ENCODE measurements at regions not wholly inside any gene's neighbourhood (a gene's known extent, or its start where the extent isn't known, plus 50 kb on each side); places are given as distances from the start of the nearest gene placed in this dataset.
"Not testable (repeated sequence)": the region's sequence is repeated elsewhere in the genome, so short reads cannot be mapped to it uniquely, and the experiment has no call there.

- no peak for DNase-seq (ENCODE audit: low read depth)
- TF ChIP-seq, protein P1, sequence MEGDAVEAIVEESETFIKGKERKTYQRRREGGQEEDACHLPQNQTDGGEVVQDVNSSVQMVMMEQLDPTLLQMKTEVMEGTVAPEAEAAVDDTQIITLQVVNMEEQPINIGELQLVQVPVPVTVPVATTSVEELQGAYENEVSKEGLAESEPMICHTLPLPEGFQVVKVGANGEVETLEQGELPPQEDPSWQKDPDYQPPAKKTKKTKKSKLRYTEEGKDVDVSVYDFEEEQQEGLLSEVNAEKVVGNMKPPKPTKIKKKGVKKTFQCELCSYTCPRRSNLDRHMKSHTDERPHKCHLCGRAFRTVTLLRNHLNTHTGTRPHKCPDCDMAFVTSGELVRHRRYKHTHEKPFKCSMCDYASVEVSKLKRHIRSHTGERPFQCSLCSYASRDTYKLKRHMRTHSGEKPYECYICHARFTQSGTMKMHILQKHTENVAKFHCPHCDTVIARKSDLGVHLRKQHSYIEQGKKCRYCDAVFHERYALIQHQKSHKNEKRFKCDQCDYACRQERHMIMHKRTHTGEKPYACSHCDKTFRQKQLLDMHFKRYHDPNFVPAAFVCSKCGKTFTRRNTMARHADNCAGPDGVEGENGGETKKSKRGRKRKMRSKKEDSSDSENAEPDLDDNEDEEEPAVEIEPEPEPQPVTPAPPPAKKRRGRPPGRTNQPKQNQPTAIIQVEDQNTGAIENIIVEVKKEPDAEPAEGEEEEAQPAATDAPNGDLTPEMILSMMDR (conservative IDR thresholded peaks at IDR 0.05; ENCODE audit: control insufficient read depth, insufficient read depth, low read depth, low read length) = no peak
- no peak overlapping the region for H3K4me3 ChIP-seq (ENCODE audit: control insufficient read depth, low read depth, low read length)
Observed at GRCh38 chr11:23923357-23923756, 573.5 kb upstream of the LUZP2 start.

DNA sequence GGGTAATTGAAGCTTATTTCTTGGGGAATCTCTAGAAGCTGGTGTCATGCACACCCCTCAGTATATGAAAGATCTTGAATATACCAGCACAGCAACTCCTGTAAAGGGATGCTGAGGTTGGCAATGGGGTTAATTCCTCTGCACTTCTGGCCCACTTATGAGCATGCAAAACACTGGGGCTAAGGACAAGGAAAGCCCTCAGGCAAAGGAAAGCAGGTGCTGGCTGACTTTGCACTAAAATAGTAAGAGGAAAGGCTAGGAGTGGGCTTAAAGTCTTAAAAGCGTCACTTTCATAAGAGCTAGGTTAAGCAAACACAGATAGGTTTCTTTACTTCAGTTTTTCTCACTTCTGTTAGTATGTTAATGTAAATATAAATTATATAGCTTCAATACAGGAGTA lies 572.6 kb upstream of the LUZP2 start:
- TF ChIP-seq, protein P1 (conservative IDR thresholded peaks at IDR 0.05; ENCODE audit: control insufficient read depth, insufficient read depth, low read depth, low read length) = no peak
- no peak overlapping the region for H3K4me3 ChIP-seq (ENCODE audit: control insufficient read depth, low read depth, low read length)
- no peak for DNase-seq (ENCODE audit: low read depth)

DNA sequence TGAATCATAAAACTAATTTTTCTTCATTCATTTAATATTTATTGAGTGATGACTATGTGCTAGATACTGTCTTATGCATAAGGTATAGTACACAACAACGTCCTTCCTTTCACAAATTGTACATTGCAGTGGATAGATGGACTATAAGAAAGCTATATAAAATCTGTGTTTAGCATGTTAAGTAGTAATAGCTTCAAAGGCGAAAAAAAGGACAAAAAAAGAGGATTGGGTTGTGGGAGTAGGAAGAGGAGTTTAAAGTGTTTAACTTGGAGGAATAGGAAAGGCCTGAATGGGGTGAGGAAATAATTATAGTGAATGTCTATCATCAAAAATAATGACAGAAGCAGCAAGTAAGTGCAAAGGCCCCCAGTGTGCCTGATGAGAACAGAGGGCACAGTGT lies 565.4 kb upstream of the LUZP2 start:
- DNase-seq (ENCODE audit: low read depth) = no peak
- TF ChIP-seq, protein P1 (conservative IDR thresholded peaks at IDR 0.05; ENCODE audit: control insufficient read depth, insufficient read depth, low read depth, low read length) = no peak
- H3K4me3 ChIP-seq (ENCODE audit: control insufficient read depth, low read depth, low read length) = no peak overlapping the region

DNA sequence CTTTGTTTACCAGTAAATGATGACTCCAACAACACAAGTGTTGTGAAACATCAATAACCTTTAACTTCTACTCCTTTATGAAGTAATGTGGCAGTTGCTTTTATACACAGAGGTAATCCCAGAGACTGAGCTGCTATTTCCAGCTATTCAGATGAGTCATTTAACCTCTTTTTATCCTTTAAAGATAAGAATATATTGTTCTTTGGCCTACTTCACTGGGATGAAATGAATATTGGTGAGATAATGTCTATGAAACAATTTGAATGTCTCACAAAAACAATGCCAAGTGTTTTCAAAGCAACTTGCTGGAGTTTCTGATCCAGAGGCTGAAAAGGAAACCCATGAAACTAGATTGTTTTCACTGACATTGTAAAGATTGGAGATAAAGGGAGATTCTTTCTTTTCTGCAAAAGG lies 564.4 kb upstream of the LUZP2 start:
- no peak overlapping the region for H3K4me3 ChIP-seq (ENCODE audit: control insufficient read depth, low read depth, low read length)
- DNase-seq (ENCODE audit: low read depth) = peak; percentile 50
- TF ChIP-seq, protein P1 (conservative IDR thresholded peaks at IDR 0.05; ENCODE audit: control insufficient read depth, insufficient read depth, low read depth, low read length) = no peak

DNA sequence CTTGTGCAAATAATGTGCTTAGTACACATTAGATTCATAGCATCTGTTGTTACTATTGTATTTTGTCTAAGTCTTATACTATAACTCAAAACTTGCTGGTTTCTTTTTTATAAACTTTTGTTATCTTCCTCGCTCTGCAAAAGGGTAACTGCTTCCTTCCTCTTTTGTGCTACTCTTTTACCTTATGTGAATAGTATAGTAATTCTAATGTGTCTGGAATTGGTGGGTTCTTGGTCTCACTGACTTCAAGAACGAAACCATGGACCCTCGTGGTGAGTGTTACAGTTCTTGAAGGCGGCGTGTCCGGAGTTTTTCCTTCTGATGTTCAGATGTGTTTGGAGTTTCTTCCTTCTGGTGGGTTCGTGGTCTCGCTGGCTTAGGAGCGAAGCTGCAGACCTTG lies 563.1 kb upstream of the LUZP2 start:
- TF ChIP-seq, protein P1 (conservative IDR thresholded peaks at IDR 0.05; ENCODE audit: control insufficient read depth, insufficient read depth, low read depth, low read length) = no peak
- no peak for DNase-seq (ENCODE audit: low read depth)
- no peak overlapping the region for H3K4me3 ChIP-seq (ENCODE audit: control insufficient read depth, low read depth, low read length)

- not testable (repeated sequence) for DNase-seq (ENCODE audit: low read depth); H3K4me3 ChIP-seq (ENCODE audit: control insufficient read depth, low read depth, low read length)
Observed at GRCh38 chr11:23934671-23935270, 562.1 kb upstream of the LUZP2 start.

DNA sequence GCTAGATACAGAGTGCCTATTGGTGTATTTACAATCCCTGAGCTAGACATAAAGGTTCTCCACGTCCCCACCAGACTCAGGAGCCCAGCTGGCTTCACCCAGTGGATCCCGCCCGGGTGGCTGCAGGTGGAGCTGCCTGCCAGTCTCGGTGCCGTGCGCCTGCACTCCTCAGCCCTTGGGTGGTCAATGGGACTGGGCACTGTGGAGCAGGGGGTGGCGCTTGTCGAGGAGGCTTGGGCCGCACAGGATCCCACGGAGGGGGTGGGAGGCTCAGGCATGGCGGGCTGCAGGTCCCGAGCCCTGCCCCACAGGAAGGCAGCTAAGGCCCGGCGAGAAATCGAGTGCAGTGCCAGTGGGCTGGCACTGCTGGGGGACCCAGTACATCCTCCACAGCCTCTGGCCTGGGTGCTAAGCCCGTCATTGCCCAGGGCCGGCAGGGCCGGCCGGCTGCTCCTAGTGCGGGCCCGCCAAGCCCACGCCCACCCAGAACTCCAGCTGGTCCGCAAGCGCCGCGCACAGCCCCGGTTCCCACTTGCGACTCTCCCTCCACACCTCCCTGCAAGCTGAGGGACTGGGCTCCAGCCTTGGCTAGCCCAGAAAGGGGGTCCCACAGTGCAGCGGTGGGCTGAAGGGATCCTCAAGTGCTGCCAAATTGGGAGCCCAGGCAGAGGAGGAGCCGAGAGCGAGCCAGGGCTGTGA lies 554.6 kb upstream of the LUZP2 start:
- H3K4me3 ChIP-seq (ENCODE audit: control insufficient read depth, low read depth, low read length); DNase-seq (ENCODE audit: low read depth): not testable (repeated sequence)

DNA sequence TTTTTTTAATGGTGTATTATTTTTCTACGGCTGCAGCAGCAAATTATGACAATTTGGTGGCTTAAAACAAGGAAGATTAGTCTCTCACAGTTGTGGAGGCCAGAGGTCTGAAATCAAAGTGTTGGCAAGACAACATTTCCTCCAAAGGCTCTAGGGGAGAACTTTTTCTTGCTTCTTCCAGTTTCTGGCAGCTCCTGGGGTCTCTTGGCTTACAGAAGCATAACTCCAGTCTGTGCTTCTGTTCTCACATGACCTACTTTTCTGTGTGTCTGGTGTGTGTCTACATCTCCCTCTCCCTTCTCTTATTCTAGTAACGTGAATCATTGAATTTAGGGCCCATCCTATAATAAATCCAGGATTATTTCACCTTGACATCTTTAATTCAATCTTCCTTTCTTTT lies 551.9 kb upstream of the LUZP2 start:
- H3K4me3 ChIP-seq (ENCODE audit: control insufficient read depth, low read depth, low read length) = no peak overlapping the region
- TF ChIP-seq, protein P1 (conservative IDR thresholded peaks at IDR 0.05; ENCODE audit: control insufficient read depth, insufficient read depth, low read depth, low read length) = no peak
- no peak for DNase-seq (ENCODE audit: low read depth)
